ENCODE measurements at regions not wholly inside any gene's neighbourhood (a gene's known extent, or its start where the extent isn't known, plus 50 kb on each side); places are given as distances from the start of the nearest gene placed in this dataset.
A peak's percentile ranks its signal among the peaks of the same experiment; 100 is the strongest.

DNA sequence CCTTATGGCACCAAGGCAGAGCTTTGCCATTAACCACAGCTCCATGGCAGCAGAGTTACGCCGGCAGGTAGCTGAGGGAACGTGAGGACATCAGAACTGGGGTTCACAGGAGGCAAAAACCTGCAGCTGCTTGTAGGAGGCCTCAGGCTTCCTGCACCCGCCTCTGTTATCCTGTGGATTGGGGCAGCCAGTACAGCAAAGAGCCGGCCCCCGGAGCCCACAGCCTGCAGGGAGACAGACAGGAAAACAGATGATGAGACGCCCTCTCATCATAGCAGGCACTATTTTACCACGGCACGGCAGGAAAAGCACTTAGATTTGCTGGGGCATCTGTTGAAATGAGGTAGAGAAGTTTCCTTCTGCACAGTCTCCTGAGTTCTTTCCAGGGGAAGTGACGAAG is 870.3 kb downstream of the TBC1D22A start:
- ATAC-seq: no peak
- TF ChIP-seq, protein P1, sequence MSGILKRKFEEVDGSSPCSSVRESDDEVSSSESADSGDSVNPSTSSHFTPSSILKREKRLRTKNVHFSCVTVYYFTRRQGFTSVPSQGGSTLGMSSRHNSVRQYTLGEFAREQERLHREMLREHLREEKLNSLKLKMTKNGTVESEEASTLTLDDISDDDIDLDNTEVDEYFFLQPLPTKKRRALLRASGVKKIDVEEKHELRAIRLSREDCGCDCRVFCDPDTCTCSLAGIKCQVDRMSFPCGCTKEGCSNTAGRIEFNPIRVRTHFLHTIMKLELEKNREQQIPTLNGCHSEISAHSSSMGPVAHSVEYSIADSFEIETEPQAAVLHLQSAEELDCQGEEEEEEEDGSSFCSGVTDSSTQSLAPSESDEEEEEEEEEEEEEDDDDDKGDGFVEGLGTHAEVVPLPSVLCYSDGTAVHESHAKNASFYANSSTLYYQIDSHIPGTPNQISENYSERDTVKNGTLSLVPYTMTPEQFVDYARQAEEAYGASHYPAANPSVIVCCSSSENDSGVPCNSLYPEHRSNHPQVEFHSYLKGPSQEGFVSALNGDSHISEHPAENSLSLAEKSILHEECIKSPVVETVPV (CRISPR knock-in tag; IDR thresholded peaks at IDR 0.05): no peak
- no peak for TF ChIP-seq ZNF8 (CRISPR knock-in tag; IDR thresholded peaks at IDR 0.05)
- no peak for TF ChIP-seq PPARA (CRISPR knock-in tag; IDR thresholded peaks at IDR 0.05; ENCODE audit: borderline replicate concordance)
- no peak for TF ChIP-seq GLIS3 (CRISPR knock-in tag; IDR thresholded peaks at IDR 0.05)
- TF ChIP-seq CSDC2 (CRISPR knock-in tag; IDR thresholded peaks at IDR 0.05): no peak
- TF ChIP-seq ZC3H10 (CRISPR knock-in tag; IDR thresholded peaks at IDR 0.05): no peak
- no peak for TF ChIP-seq ZFP30 (CRISPR knock-in tag; IDR thresholded peaks at IDR 0.05)
- no peak for TF ChIP-seq RARB (CRISPR knock-in tag; IDR thresholded peaks at IDR 0.05)
- TF ChIP-seq TCF4 (CRISPR knock-in tag; IDR thresholded peaks at IDR 0.05; ENCODE audit: borderline replicate concordance): no peak
- TF ChIP-seq, protein P2, sequence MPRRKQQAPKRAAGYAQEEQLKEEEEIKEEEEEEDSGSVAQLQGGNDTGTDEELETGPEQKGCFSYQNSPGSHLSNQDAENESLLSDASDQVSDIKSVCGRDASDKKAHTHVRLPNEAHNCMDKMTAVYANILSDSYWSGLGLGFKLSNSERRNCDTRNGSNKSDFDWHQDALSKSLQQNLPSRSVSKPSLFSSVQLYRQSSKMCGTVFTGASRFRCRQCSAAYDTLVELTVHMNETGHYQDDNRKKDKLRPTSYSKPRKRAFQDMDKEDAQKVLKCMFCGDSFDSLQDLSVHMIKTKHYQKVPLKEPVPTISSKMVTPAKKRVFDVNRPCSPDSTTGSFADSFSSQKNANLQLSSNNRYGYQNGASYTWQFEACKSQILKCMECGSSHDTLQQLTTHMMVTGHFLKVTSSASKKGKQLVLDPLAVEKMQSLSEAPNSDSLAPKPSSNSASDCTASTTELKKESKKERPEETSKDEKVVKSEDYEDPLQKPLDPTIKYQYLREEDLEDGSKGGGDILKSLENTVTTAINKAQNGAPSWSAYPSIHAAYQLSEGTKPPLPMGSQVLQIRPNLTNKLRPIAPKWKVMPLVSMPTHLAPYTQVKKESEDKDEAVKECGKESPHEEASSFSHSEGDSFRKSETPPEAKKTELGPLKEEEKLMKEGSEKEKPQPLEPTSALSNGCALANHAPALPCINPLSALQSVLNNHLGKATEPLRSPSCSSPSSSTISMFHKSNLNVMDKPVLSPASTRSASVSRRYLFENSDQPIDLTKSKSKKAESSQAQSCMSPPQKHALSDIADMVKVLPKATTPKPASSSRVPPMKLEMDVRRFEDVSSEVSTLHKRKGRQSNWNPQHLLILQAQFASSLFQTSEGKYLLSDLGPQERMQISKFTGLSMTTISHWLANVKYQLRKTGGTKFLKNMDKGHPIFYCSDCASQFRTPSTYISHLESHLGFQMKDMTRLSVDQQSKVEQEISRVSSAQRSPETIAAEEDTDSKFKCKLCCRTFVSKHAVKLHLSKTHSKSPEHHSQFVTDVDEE (CRISPR knock-in tag; IDR thresholded peaks at IDR 0.05): no peak
- no peak for TF ChIP-seq ARNTL (CRISPR knock-in tag; IDR thresholded peaks at IDR 0.05; ENCODE audit: borderline replicate concordance, low read depth)
- no peak for TF ChIP-seq TOX (CRISPR knock-in tag; IDR thresholded peaks at IDR 0.05; ENCODE audit: borderline replicate concordance)
- no peak for TF ChIP-seq ISL1 (CRISPR knock-in tag; IDR thresholded peaks at IDR 0.05)
- no peak for TF ChIP-seq ZNF565 (CRISPR knock-in tag; conservative IDR thresholded peaks at IDR 0.05; ENCODE audit: low read depth)

DNA sequence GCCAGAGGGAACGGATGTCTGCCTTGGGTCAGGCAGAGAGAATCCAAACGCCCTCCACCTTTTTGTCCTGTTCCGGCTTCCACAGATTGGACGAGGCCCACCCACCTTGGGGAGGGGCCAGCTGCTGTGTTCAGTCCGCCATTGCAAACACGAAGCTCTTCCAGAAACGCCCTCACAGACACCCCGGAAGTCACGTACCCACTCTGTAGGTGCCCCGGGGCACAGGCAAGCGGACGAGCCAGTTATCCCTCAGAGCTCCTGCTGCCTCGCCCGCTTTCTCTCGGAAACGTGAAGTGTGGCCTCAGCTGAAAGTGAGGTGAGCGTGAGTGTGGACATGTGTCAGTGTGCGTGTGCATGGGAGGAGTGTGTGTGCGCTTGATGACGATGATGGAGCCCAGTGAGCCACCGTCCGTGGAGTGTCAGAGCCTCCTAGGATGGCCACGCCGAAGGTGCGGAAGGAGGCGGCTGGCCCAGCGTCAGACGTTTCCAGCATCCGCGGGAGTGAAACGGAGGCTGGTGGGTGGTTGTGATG is 869.2 kb downstream of the TBC1D22A start:
- TF ChIP-seq, protein P3, sequence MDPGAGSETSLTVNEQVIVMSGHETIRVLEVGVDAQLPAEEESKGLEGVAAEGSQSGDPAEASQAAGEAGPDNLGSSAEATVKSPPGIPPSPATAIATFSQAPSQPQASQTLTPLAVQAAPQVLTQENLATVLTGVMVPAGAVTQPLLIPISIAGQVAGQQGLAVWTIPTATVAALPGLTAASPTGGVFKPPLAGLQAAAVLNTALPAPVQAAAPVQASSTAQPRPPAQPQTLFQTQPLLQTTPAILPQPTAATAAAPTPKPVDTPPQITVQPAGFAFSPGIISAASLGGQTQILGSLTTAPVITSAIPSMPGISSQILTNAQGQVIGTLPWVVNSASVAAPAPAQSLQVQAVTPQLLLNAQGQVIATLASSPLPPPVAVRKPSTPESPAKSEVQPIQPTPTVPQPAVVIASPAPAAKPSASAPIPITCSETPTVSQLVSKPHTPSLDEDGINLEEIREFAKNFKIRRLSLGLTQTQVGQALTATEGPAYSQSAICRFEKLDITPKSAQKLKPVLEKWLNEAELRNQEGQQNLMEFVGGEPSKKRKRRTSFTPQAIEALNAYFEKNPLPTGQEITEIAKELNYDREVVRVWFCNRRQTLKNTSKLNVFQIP (CRISPR knock-in tag; IDR thresholded peaks at IDR 0.05; ENCODE audit: borderline replicate concordance, low read depth): no peak
- peak; percentile 76 for ATAC-seq

DNA sequence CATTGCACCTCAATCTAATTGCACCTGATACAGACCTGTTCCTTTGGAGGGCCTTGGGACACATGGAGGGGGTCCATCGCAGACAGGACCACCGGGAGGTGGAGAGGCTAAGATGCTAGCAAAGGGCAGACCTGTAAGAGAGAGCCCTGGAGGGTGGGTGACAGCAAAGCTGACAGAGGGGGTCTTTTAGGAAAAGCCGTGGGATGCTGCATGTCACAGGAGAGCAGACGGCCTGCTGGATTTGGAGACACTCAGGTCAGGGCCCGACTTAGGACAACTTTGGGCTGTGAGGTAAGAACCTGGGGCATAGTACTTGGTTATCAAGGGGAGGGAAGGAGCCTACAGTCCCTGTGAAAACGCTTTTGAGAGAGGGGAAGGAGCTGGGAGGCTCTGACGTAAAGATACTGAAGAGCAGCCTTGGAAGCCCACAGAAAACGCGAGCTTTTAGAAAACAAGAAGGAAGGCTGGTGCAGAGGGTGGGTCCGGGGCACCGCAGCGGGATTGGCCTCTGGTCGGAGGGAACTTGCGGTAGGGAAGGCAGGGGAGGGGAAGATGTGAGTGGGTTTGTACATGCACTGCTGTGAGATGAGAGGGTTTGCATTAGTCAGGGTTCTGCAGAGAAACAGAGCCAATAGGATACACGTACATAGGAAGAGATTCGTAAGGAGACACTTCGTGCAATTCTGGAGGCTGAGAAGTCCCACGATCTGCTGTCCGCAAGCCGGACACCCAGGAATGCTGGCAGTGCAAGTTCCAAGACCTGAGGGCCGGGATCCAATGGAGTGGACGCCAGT is 868.5 kb downstream of the TBC1D22A start:
- peak; percentile 16; the same call in 2 of the 3 replicates for ATAC-seq
- TF ChIP-seq, protein P1 (CRISPR knock-in tag; IDR thresholded peaks at IDR 0.05): no peak
- TF ChIP-seq ZNF565 (CRISPR knock-in tag; conservative IDR thresholded peaks at IDR 0.05; ENCODE audit: low read depth) (no peak), CSDC2 (CRISPR knock-in tag; IDR thresholded peaks at IDR 0.05) (no peak), ZFP3 (CRISPR knock-in tag; IDR thresholded peaks at IDR 0.05) (no peak)
- TF ChIP-seq, protein P4, sequence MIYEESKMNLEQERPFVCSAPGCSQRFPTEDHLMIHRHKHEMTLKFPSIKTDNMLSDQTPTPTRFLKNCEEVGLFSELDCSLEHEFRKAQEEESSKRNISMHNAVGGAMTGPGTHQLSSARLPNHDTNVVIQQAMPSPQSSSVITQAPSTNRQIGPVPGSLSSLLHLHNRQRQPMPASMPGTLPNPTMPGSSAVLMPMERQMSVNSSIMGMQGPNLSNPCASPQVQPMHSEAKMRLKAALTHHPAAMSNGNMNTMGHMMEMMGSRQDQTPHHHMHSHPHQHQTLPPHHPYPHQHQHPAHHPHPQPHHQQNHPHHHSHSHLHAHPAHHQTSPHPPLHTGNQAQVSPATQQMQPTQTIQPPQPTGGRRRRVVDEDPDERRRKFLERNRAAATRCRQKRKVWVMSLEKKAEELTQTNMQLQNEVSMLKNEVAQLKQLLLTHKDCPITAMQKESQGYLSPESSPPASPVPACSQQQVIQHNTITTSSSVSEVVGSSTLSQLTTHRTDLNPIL (CRISPR knock-in tag; IDR thresholded peaks at IDR 0.05; ENCODE audit: low read depth): no peak

All from SK-N-SH treated with all-trans-retinoic acid at 6 μM for 48 hours (cell line).